Activated T-cell treated with anti-CD3 and anti-CD28 coated beads for 24 hours (primary cell): ENCODE measurements at regions not wholly inside any gene's neighbourhood (a gene's known extent, or its start where the extent isn't known, plus 50 kb on each side); places are given as distances from the start of the nearest gene placed in this dataset.

Source experiments
- DNase-seq: peaks from one replicate; pipeline ENCODE4 v3.0.0-alpha.2; 2020; ENCODE audit warnings: low read depth

DNA sequence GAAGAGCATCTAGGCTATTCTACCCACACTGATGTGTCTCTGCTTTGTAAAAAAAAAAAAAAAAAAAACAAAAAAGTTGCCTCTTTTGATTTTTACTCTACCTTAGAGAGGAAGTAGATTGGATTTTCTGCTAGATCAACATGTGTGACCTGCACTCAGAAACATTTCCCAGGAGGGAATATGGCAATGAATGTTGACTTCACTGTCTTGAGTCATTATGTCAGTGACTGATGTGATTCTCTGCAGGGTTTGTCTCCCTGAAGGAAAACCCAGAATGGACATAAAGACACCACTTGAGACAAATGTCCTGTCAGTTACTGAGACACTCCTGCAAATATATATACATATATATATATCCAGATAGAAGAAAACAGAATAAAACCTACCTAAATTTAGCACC is 370.3 kb downstream of the BMPER start:
- DNase-seq, result no peak

DNA sequence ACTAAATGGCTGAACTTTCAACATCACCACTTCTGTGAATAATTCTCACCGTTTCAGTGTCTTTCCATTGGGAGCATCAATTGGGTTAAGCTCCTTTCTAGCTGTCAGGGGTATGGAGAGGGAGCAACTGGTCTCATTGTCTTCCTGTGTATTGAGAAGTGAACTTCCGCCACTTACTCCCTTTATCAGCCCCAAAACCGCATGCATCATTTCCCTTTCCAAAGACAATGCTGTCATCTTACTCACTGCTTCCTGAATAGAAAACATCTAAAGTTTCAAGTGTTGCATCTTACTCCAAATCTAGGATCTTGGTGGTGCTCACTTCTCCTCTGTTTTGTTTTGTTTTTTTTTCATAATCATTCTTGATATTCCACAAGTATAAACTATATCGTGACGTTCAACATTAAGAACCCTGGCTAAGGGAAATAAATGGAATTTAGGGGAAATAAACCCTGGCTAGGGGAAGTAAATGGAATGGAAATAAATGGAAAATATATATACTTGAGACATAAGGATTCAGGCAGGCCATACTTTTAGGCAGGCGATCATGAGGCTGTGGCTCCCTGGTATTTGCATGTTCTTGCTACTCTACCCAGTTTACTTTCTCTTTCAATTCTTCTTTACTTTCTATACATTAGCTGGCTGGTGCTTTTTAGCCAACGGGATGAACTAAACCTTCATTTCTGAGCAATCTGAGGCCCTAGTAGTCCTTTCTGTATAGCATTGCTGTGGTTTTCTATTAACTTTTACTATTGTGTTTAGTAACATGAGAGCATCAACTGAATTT is 371.9 kb downstream of the BMPER start:
- DNase-seq, result no peak

DNA sequence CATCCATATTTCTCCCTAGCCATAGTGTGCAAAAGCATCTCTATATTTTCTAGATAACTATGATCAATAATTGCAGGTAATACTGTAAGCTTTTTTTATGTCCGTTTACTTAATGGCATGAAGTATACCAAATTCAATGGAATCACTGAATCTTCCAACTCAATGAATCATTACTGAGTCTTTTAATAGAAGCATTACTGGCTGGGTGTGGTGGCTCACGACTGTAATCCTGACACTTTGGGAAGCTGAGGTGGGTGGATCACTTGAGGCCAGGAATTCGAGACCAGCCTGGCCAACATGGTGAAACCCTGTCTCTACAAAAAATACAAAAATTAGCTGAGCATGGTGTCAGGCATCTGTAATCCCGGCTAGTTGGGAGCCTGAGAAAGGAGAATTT is 372.5 kb downstream of the BMPER start:
- DNase-seq, result no peak

DNA sequence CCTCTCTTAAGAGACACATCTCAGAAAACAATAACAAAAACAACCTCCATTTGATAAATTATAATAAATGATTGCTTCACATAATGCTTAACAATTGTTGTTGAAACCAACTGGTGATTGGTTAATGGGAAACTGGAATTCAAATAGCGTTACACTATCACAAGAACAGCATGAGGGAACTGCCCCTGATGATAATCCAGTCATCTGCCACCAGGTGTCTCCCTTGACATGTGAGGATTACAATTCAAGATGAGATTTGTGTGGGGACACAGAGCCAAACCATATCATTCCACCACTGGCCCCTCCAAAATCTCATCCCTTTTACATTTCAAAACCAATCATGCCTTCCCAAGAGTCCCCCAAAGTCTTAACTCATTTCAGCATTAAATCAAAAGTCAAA is 375.9 kb downstream of the BMPER start:
- no peak for DNase-seq

DNA sequence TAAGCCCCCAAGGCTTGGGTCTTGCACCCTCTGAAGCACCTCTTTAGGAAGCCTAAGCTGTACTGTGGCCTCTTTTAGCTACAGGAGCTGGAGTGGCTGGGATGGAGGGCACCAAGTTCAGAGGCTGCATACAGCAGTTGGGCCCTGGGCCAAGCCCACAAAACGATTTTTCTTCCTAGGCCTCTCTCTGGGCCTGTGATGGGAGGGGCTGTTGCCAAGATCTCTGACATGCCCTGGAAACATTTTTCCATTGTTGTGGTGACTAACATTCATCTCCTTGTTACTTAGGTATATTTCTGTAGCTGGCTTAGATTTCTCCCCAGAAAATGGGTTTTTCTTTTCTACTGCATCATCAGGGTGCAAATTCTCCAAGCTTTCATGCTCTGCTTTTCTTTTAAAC is 375.7 kb upstream of the NPSR1 start:
- no peak for DNase-seq

DNA sequence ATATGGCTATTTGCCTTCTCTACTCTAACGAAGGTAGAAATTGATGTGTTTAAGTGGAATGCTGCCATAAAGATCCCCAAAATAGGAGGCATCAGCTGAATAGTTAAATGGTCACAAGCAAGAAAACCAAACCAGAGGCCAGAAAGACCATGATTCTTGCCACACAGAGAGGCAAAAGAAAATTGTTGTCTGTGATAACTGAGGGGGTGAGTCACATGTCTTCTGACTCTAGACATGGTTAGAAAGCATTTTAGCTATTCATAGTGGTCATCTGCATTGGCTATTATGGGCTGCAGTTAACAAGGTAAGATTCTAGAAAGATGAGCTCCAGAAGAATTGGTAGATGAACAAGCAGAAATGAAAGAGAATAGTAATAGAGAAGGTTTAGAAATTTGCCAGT is 361.4 kb upstream of the NPSR1 start:
- DNase-seq, result no peak

DNA sequence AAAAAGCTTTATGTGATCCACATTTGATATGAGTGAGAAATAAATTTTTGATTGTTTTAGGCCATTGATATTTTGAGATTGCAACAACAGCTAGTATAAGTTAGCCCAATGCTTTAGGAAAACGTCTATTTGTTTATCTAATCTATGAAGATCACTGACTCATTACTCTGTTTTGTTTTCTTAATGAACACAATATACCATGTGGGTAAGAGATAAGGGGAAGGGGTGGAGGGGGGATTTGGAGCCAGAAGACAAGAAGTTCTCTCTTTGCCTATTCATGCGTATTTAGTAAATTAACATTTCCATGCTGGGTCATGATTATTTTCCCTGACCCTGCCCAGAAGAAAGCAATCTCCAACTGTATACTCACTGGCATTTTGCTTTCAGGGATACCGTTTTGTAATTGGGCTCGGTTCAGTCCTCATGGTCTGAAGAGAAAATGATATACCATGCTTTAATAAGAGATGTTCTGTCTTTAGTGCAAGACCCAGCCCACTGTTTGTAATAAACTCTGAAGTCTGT is 359.5 kb upstream of the NPSR1 start:
- no peak for DNase-seq

DNA sequence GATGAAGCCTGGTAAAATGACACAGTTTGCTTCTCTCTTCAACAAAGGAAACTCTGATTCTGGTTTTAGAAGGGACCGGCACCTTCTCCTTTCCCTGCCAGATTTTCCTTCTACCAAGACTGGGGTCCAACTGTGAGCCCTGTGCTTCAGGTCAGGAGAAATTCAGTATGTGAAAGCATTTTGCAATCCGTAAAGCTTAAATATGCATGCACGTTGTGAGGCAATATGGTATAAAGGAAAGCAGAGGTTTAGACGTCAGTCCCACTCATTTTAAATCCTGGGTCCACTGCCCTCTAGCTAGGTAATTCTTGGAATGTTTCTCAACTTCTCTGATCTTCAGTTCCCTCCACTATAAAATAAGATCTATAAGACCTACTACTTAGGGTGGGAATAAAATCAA is 359.0 kb upstream of the NPSR1 start:
- no peak for DNase-seq

DNA sequence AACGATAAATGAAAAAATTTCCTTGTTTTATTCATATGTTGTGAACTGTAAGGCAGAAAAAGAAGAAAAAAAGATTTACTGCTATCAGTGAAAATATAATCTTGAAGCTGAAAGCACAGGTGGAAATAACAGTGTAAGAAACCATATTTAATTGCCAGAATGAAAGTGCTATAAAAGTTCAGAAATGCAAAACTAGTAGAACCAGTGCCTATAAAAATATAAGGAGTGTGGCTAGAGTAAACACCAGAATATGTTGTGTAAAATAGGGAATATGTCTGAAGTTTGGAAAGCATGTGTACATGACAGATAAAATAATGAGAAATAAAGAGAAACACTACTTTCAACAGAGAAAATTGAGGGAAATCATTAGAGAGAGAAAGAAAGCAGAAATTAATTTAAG is 350.5 kb upstream of the NPSR1 start:
- DNase-seq, result no peak

DNA sequence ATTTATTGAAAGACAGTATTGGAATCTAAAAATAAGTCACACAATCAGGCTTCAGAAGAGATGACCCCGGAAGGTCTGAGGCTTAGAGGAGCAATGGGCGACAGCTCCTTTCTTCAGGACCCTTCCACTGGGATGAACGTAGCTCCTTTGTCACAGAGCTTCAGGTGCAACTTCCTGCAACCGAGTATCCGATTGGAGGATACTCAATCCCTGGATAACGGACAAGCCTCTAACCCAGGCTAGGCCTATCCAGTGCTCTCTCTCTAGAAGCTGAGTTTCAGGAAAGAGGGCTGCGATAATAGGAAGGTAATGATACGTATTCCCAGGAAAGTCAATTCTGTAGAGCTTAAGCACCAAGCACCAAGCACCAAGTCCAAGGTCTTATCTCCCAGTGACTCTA is 349.4 kb upstream of the NPSR1 start:
- DNase-seq, result no peak

DNA sequence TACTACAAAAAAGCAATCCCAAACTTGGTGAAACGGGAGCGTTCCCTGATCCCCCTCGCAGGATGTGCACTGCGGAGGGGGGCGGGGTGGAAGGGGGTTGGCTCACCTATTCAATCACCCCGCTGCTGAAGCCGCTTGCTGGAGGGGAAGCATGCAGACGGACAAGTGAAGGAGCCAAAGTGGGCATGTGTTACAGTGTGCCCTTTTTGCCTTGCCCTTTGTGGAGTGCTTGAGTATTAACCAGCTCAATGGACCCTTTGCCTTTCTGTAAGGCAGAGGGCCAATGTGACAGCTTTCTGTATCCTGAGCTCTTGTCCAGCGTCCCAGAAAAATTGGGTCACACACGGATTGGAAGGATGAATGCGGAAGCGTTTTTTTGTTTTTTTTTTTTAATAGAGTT is 348.9 kb upstream of the NPSR1 start:
- DNase-seq, result no peak

DNA sequence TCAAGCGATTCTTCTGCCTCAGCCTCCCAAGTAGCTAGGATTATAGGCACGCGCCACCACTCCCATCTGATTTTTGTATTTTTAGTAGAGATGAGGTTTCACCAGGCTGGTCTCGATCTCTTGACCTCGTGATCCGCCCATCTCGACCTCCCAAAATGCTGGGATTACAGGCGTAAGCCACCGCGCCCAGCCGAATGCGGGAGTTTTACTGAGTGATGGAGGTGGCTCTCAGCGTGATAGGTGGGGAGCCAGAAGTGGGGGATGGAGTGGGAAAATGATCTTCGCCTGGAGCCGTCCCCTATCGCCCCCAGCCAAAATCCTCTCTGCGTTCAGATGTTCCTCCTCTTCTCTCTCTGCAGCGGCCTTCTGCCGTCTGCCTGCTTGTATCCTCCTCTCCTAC is 348.4 kb upstream of the NPSR1 start:
- DNase-seq, result no peak

DNA sequence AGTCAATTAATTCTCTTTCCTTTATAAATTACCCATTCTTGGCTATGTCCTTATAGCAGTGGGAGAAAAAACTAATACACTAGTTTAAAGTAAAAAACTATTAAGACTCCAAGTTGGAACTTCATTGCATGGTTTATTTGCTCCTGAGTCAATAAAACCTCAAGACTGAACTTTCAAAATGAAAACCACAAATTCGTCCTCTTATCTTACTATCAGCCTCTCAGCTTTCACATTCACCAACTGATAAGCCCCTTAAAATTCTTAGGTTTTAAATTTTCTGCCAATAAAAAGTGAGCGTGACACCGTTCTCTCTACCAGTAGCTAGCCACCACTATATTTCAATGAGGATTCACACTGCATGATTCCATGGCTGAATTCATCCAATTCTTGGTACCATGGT is 346.4 kb upstream of the NPSR1 start:
- DNase-seq, result no peak

DNA sequence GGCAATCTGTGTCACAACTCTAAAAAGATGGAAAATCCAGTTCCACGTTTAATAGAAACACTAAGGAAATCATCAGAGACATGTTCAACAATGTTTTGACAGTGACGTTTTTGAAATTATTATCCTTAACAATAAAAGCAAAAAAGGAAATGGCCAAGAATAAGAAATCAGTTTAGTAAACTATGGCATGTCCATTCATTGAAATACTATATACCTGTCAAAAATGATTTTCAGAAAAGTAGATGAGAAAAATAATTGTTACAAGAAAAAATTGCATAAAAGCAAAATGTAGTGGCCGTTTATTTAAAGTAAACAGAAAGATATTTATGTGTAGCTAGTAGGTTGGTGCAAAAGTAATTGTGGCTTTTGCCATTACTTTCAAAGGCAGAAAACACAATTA is 345.4 kb upstream of the NPSR1 start:
- no peak for DNase-seq

DNA sequence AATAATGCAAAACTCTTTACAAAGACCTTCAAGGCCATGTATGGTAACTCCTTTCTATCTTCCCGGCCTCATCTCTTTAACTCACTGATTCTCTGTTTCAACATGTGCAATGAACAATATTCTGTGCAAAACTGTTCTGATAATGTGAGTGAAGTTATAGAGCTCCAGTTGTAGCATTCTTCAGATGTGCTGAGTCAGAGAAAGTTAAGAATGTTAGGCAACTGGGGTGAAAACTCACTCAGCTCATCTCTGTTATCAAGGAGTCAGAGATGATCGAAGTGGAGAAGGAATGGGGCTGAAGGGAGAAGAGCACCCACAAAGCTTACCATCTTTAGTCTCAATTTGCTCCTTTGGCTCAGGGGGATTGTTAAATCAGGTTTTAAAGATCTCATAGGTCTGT is 344.7 kb upstream of the NPSR1 start:
- DNase-seq, result no peak

DNA sequence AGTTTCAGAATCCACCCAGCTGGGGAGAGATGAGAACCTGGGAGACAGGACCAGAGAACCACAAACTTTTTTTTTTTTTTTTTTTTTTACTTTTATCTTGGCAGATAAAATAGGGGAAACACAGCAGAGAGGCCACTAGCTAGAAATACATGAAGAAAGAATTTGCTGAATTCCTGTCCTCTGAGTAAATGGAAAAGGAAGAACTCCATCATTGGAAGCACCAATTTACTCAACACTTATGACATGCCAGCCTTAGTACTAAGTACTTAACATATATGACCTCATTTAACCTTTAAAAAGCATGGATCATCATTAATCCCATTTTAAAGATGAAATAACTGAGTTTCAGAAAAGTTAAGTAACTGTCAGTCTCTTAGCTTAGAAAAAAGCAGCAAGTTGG is 343.0 kb upstream of the NPSR1 start:
- DNase-seq, result no peak

DNA sequence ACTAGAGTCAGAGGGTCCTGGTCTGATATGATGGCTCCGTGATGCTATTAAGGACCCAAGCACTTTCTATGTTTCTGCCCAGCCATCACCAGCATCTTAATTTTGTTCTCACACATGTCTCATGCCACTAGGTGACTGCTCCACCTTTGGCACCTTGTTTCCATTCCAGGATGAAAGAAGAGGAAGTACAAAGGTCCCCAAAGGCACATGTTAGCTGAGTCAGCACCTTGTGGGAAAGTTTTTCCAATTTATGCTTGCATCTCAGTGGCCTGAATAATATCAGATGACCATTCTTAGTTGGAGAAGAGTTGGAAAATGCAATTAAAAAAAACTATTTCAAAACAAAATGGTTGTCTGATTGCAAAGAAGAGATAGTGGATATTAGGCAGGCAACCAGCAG is 341.0 kb upstream of the NPSR1 start:
- DNase-seq, result no peak

DNA sequence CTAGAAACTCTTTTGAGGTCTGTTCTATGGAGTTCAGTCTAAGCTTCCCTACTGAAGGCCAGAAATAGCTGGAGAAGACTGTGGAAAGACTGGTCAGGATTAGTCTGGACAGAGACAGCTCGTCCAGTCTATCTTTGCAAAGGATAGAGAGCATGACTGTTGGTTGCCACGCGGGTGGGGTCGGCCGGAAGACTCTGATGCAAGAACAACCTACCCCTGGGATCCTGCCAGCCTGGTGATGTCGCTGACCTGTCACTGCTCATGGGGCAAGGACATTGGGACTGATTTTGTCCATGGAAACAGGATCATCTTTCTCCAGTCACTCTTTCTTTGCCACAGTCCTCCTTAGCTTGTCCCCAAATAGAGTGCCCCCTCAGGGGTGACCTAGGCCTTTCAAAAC is 337.6 kb upstream of the NPSR1 start:
- DNase-seq, result no peak

DNA sequence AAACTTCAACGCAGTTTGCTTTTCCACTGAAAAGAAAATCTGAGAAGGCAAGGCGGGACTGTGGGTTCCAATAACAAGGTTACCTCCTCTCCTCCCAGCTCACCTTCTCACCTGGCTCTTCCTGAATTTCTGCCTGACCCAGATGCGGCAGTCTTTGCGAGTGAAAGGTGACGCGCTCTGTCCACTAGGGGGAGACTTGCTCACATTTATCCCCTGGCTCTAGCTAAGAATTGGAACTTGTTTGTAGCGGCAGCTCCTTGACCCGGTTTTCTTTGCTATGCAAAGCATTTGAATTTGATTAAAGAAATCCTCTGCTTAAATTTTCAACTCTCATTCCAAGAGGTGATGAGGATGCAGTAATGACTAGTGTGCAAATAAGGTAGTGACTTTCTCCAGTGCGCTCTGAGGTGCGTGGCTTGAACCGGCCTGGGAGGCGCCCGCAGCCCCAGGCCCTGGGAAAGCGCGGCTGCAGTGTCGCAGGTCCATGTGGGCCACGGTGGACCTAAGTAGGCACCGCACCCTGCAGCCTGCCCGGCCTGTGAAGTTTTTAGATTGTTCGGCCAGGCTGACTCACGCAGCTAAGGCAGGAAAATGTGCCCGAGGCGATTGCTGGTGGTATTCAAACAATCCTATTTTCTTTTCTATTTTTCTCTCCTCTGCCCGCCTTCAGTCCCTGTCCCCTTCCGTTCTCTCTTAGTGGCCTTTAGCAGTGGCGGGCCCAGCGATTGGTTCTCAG is 336.9 kb upstream of the NPSR1 start:
- DNase-seq, result peak; percentile 4

DNA sequence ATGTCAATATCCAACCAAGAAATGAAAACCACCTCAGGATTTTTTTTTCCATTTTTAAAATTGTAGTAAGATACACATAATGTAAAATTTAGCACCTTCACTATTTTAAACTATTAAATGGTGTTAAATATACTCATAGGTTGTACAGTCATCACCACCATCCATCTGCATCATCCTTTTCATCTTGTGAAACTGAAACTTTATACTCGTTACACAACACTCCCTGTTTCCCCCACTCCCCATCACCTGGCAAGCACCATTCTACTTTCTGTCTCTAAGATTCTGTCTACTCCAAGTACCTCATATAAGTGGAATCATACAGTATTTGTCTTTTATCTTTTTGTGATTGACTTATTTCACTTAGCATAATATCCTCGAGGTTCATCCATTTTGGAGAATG is 335.2 kb upstream of the NPSR1 start:
- no peak for DNase-seq

DNA sequence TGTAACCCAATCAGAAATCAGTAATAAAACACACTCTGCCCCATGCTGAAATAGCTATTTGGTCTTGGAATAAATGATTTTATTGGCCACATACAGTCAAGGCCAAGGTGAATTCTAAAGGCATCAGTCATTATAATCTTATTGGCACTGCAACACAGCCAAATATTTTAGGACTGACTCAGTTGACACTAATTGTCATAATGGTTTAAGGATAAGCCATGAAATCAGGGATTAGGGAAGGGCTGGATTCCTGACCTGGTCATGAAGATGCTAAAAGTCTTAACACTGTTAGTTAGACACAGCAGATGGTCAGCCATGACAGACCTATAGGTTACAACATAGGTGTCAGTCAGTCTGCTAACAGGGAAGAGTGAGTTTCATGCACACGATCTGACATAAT is 330.3 kb upstream of the NPSR1 start:
- no peak for DNase-seq

DNA sequence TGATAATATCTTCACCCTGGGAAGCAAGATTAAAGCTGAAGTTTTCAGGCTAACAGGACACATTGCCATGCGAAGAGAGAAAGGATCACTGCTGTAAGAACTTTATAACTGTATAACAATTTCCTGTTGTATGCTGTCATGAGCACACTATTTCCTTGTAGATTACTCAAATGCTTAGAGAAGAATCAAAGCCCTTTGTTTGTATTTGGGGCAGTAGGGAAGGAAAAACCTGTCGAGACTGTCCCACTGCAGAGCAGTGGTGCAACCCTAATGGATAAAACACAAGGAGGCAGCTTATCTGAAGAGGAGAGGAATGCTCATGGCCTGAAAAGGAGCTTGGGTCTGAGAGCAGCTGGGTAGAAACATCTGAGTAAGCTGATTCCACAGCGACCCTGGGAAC is 327.7 kb upstream of the NPSR1 start:
- DNase-seq, result no peak

DNA sequence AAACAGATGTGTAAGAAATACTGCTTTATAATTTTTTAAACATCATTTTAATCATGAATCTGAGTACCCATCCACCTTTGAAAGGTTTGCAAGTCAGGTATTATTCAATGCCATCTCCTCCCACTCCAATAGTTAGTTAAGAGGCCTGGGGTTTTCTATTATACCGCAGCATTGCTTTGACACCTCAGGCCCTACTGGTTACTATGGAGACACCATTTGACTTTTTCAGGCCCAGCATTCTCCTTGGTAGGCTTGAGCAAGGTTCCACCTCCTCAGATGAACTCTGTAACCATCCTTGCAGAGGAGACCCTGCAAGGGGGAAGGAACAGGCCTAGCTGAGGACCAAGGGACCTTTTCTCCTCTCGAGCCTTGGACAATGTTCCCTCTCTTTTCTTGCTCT is 326.9 kb upstream of the NPSR1 start:
- no peak for DNase-seq

DNA sequence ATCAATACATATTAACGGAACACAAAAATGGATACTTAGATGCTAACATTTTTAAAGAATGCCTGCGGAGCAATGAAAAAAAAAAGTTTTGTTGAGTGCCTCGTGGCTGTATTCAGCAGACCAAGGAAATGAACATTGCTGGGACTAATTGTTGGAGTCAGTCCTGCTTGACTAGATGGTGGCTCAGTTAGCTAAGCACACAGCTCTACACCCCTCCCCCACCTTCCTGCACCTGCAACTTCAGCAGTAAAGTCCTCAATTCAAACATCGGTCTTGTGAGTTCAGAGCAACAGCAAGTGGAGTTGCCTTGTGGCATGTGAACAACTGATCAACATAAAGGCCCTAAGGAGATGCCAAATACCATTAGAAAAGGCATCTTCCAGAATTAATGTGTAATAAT is 326.0 kb upstream of the NPSR1 start:
- DNase-seq, result no peak
